Neural progenitor cell (in vitro differentiated cells): ENCODE measurements at regions not wholly inside any gene's neighbourhood (a gene's known extent, or its start where the extent isn't known, plus 50 kb on each side); places are given as distances from the start of the nearest gene placed in this dataset.

Experiments used
- EZH2 ChIP-seq: fragments of 200-600 bp; sonication (generic); IDR thresholded peaks from 2 replicates; pipeline ENCODE4 v1.6.1; 2017; ENCODE audit warnings: antibody characterized with exemption, mild to moderate bottlenecking, moderate library complexity
- TF ChIP-seq, protein P1 (sequence below): fragments of 200-600 bp; sonication (generic); IDR thresholded peaks from 2 replicates; pipeline ENCODE4 v1.5.1; 2017; ENCODE audit warnings: antibody characterized with exemption, mild to moderate bottlenecking

DNA sequence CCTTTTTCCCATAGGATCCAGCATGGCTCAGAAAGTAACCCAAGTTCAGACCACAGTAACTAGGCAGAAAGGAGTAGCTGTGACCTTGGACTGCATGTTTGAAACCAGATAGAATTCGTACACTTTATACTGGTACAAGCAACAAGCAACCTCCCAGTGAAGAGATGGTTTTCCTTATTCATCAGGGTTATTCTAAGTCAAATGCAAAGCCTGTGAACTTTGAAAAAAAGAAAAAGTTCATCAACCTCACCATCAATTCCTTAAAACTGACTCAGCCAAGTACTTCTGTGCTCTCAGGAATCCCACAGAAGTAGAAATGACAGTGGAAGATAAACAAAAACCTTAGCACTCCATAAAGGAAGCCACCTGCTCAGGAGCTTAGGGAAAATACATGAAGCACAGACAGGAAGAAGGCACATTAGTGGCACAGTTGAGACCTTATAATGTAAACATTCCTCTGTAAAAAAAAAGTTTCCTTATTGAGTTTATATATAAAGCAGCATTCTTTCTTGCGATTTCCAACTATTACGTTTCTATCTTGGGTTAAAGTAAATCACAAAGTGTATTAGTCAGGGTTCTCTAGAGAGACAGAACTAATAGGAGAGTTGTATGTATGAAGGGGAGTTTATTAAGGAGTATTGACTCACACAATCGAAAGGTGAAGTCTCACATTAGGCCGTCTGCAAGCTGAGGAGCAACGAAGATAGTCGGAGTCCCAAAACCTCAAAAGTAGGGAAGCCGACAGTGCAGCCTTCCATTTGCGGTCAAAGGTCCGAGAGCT lies 398.4 kb downstream of the DAD1 start:
- TF ChIP-seq, protein P1, sequence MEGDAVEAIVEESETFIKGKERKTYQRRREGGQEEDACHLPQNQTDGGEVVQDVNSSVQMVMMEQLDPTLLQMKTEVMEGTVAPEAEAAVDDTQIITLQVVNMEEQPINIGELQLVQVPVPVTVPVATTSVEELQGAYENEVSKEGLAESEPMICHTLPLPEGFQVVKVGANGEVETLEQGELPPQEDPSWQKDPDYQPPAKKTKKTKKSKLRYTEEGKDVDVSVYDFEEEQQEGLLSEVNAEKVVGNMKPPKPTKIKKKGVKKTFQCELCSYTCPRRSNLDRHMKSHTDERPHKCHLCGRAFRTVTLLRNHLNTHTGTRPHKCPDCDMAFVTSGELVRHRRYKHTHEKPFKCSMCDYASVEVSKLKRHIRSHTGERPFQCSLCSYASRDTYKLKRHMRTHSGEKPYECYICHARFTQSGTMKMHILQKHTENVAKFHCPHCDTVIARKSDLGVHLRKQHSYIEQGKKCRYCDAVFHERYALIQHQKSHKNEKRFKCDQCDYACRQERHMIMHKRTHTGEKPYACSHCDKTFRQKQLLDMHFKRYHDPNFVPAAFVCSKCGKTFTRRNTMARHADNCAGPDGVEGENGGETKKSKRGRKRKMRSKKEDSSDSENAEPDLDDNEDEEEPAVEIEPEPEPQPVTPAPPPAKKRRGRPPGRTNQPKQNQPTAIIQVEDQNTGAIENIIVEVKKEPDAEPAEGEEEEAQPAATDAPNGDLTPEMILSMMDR = no peak
- TF ChIP-seq EZH2 = no peak
